ENCODE measurements at regions not wholly inside any gene's neighbourhood (a gene's known extent, or its start where the extent isn't known, plus 50 kb on each side); places are given as distances from the start of the nearest gene placed in this dataset.

- no peak overlapping the region for H3K23ac ChIP-seq (ENCODE audit: insufficient read length)
- ChIA-PET POLR2A (ENCODE audit: partially characterized antibody) (no interaction called here), CTCF (ENCODE audit: partially characterized antibody) (interaction anchor here (0.7 kb wide), 1 partner anchor 215 kb away, joined by 3 read pairs; no protein-coding TSS in a partner anchor)
- H3K36me3 ChIP-seq (ENCODE audit: control insufficient read depth in 2 of 4, insufficient read depth in 4 of 4, low read length in 3 of 4): no peaks in the 10 kb centered on the region
- H3K4ac ChIP-seq (replicated peaks; ENCODE audit: insufficient read length, low read depth, low read length): no peak overlapping the region
- H3K4me2 ChIP-seq (ENCODE audit: insufficient read depth in 1 of 2, low read depth in 2 of 2, low read length in 2 of 2): no peak overlapping the region
- H4K5ac ChIP-seq (ENCODE audit: insufficient read length, low read depth, low read length): no peak overlapping the region
- no peak overlapping the region for H2AK5ac ChIP-seq (ENCODE audit: low read depth, low read length)
- no peak overlapping the region for H2BK20ac ChIP-seq (ENCODE audit: low read length)
- H2BK5ac ChIP-seq (ENCODE audit: low read depth, low read length): no peak overlapping the region
- H3K23me2 ChIP-seq (ENCODE audit: low read depth, low read length): no peaks in the 10 kb centered on the region
- H2BK120ac ChIP-seq (replicated peaks; ENCODE audit: low read depth, low read length): no peak overlapping the region
- no peak overlapping the region for H2AFZ ChIP-seq (ENCODE audit: low read length)
- WGBS, 2 experiments (ENCODE audit: extremely low coverage in 1 of 2, insufficient coverage in 1 of 2, insufficient read length in 1 of 2, insufficient replicate concordance in 2 of 2, low coverage in 1 of 2, low lambda C conversion rate in 2 of 2, missing lambda C conversion rate in 1 of 2): 83% methylated on average over 4 of the region's 4 CpGs; no CpG with 5 or more reads in 1 of the 2 experiments
- TF ChIP-seq ATF2 (IDR thresholded peaks at IDR 0.05; ENCODE audit: low read length) (no peak), GTF2F1 (IDR thresholded peaks at IDR 0.05; ENCODE audit: borderline replicate concordance, low read depth, low read length) (no peak), E2F6 (IDR thresholded peaks at IDR 0.05) (no peak), RFX5 (IDR thresholded peaks at IDR 0.05; ENCODE audit: borderline replicate concordance, low read depth, low read length) (no peak), POLR2A (IDR thresholded peaks at IDR 0.05; ENCODE audit: control extremely low read depth in 1 of 2, low read depth in 2 of 2, low read length in 2 of 2) (no peak), CHD2 (IDR thresholded peaks at IDR 0.05; ENCODE audit: low read length) (no peak), GABPA (IDR thresholded peaks at IDR 0.05; ENCODE audit: borderline replicate concordance, insufficient read depth, low read length) (no peak), BCL11A (IDR thresholded peaks at IDR 0.05; ENCODE audit: low read depth in 2 of 2, low read length in 2 of 2) (no peak), ZNF274 (IDR thresholded peaks at IDR 0.05; ENCODE audit: borderline replicate concordance, extremely low read depth, low read length) (no peak), MAFK (IDR thresholded peaks at IDR 0.05; ENCODE audit: low read depth, low read length) (no peak)
- no peak for FAIRE-seq
- no peaks in the 10 kb centered on the region for H4K20me1 ChIP-seq (replicated peaks in 1 of 2; ENCODE audit: control insufficient read depth in 1 of 2, insufficient read depth in 2 of 2, low read length in 2 of 2)
- H3K56ac ChIP-seq (replicated peaks; ENCODE audit: insufficient read length, low read depth, low read length): no peak overlapping the region
- no peak overlapping the region for H3K18ac ChIP-seq (ENCODE audit: extremely low read depth, low read length)
- no peak overlapping the region for H3K4me3 ChIP-seq (ENCODE audit: extremely low read depth in 1 of 4, insufficient read depth in 2 of 4, low read depth in 3 of 4, low read length in 4 of 4)
- no peak overlapping the region for H4K8ac ChIP-seq (ENCODE audit: extremely low read depth, insufficient read depth, low read length)
- no peak overlapping the region for H3K27ac ChIP-seq (ENCODE audit: low read depth, low read length)
- no peak overlapping the region for H4K91ac ChIP-seq (replicated peaks; ENCODE audit: insufficient read length, low read length)
- no peak overlapping the region for H3K14ac ChIP-seq (ENCODE audit: insufficient read length)
- H3K27me3 ChIP-seq (replicated peaks in 1 of 4; ENCODE audit: control insufficient read depth in 3 of 4, extremely low read depth in 1 of 4, insufficient read depth in 3 of 4, low read length in 3 of 4): peaks cover 2 to 16% (median 3%) of the 10 kb centered on the region in 4 experiments; a peak in 5 of 7 replicates
- no peak overlapping the region for H2BK12ac ChIP-seq (ENCODE audit: low read depth, low read length)
- no peaks in the 10 kb centered on the region for H3K79me2 ChIP-seq (ENCODE audit: control insufficient read depth in 1 of 2, insufficient read depth in 2 of 2, low read length in 2 of 2)
- H3K9me3 ChIP-seq (ENCODE audit: insufficient read depth in 2 of 2, low read depth in 1 of 2, low read length in 1 of 2): no peaks in the 10 kb centered on the region
- no peak overlapping the region for H2BK15ac ChIP-seq (ENCODE audit: low read length)
- H3K9ac ChIP-seq (replicated peaks in 1 of 4; ENCODE audit: extremely low read depth in 1 of 4, low read depth in 3 of 4, low read length in 3 of 4): no peak overlapping the region
- no peak for DNase-seq (ENCODE audit: low read depth in 1 of 2, low spot score in 2 of 2)
- no peaks in the 10 kb centered on the region for H3K4me1 ChIP-seq (replicated peaks in 1 of 4; ENCODE audit: control insufficient read depth in 3 of 4, insufficient read depth in 4 of 4, low read length in 3 of 4)
- H3K79me1 ChIP-seq (ENCODE audit: low read depth, low read length): no peaks in the 10 kb centered on the region
Observed at GRCh38 chr15:96079041-96079440, 251.5 kb upstream of the NR2F2 start.

Measured in H1 (cell line).